GM18520 (cell line): ENCODE measurements at regions not wholly inside any gene's neighbourhood (a gene's known extent, or its start where the extent isn't known, plus 50 kb on each side); places are given as distances from the start of the nearest gene placed in this dataset.

Experiments
- ATAC-seq: cut with Tn5 transposase; IDR thresholded peaks from one replicate; pipeline ENCODE4 v1.9.1; 2021; ENCODE audit not compliant: unreplicated experiment

DNA sequence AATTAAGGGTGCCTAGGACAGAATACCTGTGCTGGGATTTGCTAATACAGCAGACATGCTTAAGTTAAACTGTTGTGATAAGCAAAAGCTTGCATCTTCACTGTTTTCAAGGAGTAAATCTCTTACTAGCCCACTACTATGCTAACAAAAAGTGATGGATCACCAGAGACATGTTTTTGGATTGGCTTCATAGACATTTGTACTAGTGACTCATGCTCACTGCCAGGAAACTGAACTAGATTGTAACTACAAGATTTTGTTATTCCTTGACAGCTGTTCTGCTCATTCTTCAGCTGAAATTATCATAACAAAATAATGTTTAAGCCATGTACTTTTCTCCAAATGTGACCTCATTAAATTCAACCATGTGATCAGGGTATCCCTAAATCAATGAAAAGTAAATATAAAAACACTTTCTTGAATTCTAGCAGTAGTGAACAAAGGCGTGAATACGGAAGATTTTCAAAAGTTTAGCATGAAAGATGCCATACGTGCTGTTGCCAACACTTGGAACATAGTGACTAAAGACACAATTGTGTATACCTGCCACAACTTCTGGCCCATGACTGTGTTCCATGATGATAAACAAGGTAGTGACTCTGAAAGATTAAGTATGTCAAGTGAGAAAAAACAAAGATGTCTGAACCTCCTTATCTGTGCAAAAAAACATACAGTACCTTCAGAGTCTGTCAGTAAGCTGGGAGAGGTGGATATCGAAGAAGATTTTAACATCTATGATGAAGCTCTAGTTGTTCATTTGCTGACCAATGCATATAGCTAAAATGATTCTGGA, 154.0 kb downstream of the BTC start:
- no peak for ATAC-seq

GRCh38 chr4:74642006-74642405, 152.3 kb downstream of the BTC start:
- no peak for ATAC-seq

GRCh38 chr4:74649193-74649592, 145.1 kb downstream of the BTC start:
- ATAC-seq: no peak

GRCh38 chr4:74651198-74651597, 143.1 kb downstream of the BTC start:
- ATAC-seq: no peak

- no peak for ATAC-seq
Measured at GRCh38 chr4:74653331-74654229, 140.7 kb downstream of the BTC start.

GRCh38 chr4:74654230-74654681, 140.1 kb downstream of the BTC start:
- peak; percentile 57 for ATAC-seq

GRCh38 chr4:74656596-74656995, 137.7 kb downstream of the BTC start:
- ATAC-seq: no peak

- no peak for ATAC-seq
Measured at GRCh38 chr4:74658116-74658515, 136.2 kb downstream of the BTC start.

DNA sequence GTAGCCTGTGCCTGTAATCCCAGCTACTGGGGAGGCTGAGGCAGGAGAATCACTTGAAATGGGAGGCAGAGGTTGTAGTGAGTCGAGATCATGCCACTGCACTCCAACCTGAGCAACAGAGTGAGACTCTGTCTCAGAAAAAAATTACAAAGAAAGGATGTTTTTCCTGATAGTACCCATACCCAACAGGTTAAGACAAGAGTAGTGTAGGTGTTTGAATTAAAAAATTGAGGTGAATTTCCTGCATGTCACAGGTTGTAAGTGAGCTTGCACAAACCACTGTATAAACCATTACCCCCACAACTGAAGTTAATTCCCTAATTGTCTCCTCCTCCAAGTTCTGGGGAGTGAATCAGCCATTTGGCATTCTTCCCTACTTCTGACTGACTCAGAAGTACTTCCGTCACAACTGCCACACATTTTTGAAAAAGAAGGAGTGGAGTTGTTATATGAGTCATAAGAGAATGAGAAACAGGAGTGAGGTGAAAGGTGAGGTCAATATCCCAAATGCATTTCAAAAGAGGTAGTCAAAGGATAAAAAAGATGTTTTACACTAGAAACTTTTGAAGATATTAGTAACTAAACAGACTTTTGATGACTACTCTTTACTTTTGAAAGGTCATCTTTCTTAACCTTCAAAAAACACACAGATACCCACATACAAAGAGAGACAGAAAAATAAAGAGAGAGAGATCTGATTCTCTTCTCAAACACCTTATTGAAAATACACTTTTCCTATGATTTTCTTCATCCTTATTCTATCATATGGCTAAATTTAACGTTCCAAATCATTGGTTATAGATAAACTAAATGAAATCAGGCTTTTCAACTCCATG, 134.5 kb downstream of the BTC start:
- ATAC-seq: no peak

DNA sequence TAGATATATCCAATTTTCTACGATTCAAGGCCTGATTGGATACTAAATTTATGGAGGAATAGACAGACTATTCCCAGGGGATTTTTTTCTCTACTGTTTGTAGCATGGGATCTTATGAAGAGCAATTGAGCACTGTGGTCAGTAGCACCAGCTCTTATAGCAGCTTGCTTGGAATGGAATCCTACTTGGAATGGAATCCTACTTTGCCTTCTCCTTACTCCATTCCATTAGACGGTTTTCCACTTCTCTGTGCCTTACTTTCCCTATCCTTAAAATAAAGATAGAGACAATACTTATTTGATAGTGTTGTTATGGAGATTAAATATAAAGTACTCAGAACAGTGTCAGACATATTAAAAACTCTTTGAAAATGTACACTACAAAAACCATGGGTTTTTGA, 133.5 kb downstream of the BTC start:
- ATAC-seq: no peak

DNA sequence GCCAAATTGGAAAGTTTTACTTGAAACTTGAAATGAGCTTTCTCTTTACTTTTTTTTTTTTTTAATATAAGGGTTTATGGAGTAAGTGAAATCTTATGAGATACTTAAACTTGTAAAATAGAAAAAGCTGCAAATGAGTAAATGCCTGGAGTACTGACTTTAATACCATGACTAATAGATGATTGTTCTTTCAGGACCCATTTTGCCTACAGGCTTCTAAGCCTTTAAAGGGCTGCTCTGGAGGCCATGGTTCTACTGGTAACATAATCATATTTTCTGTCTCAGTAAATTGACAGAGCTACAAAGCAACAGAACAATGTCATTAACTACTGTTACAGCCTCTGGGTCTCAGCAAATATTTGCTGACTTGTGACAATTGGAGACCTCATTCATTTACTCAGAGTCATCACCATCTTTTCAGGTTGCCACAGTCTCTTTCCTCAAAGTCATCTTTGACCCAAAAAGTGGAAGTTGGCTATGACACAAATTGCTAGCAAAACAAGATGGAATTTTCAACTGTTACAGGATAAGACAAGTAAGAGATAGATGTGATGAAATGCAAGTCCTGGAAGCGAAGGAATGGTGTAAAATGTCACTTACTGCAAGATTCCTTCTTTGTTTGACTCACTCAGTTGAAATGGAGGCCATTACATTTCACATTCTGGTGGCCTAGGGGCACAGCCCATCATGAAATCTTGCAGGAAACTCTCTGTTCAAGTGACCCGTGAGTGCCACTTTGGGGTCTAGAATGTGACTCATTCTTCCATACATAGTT, 132.7 kb downstream of the BTC start:
- no peak for ATAC-seq

DNA sequence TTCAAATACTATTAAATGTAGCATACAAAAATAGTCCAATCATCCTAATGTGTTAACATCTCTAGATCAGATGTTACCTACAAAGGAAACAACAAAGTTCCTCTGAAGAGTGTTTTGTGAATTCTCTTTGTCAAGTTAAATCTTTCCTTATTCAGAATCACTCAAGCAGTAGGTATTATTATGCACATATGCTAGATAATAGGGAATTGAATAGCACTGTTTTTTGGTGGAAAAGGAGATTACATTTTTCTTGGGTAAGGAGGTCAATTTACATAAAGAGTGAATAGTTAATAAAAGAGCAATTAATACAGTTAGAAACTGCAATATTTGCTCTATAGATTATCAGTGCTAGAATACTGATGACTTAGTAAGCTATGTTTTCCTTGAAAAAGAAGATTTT, 130.7 kb downstream of the BTC start:
- ATAC-seq: no peak

DNA sequence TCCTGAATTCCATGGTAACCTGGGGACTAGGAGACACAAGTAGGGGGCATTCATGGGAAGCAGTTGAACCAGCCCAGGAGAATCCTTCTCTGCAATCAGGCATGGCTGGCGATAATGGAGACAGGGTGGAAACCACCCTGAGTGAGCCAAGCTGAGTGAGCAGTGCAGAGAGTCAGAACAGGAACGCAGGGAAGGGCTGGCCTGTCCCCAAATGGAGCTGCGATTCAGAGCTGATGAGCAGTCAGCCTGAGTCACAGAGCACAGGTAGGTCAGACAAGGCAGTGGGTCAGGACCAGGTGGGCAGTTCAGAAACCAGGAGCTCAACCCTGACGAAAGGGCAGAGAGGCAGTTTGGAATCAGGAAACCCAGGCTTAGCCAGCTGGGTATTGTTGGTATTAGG, 129.0 kb downstream of the BTC start:
- no peak for ATAC-seq

- no peak for ATAC-seq
Measured at GRCh38 chr4:74665876-74666275, 128.4 kb downstream of the BTC start.

DNA sequence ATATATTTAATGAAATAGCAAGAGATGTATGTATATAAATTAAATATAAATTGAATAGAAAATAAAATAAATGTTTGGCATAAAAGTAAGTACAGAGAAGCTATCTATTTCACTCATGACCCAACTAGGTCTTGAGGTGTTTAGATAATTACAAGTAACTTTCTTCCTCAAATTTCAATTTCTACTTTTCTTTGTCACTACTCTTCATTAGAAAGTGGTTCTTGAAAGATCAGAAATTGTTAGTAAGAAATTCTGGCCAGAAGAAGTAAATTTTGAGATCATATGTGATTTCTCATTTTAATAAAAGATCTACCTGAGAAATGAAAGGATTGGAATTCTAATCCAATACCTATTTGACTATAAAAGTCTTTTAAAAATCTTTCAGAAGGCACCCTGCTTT, 126.9 kb downstream of the BTC start:
- no peak for ATAC-seq

- ATAC-seq: no peak
Measured at GRCh38 chr4:74667944-74668343, 126.4 kb downstream of the BTC start.

- no peak for ATAC-seq
Measured at GRCh38 chr4:74669702-74670101, 124.6 kb downstream of the BTC start.

DNA sequence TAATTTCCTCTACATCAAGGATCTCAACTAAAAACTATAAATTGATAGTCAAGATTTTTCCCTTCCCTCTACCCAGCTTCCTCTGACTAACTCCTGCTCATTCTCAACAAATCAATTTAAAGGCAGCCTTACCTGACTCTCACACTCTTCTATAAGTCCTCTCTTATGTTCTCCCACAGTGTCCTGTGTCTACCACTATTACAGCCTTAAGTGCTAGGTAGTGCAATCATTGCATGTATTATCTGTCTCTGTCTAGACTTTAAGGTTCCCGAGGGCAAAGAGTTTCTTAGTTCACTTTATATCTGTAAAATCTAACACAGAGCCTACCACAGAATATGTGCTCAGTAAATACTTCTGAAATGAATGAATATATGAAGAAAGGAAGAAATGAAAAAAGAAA, 123.7 kb downstream of the BTC start:
- ATAC-seq: no peak

DNA sequence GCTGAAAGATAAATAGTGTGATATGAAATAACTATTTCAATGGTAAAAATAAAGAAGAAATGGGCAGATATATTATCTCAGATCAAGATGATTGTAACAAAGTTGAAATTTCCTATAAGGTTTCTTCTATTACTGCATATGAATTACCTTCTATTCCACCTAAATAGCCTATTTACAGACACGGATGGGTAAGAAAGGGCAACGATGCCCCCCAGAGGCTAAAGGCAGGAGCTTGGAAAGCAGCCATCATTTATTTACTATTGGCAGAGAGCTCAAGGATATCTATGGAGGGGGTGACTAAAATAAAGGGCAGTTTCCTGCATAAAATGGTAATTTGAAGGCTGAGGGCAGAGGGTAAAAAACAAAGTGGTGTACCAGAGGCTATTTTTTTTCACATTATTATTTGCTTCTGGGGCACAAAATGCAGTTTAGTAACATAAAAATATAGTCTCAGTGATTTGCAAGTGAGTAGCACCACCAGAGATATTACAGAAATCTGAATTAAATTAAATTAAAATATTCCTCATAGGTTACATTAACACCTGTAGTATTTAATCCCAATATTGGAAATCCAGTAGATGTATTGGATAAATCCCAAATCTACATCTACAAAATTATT, 123.1 kb downstream of the BTC start:
- no peak for ATAC-seq

DNA sequence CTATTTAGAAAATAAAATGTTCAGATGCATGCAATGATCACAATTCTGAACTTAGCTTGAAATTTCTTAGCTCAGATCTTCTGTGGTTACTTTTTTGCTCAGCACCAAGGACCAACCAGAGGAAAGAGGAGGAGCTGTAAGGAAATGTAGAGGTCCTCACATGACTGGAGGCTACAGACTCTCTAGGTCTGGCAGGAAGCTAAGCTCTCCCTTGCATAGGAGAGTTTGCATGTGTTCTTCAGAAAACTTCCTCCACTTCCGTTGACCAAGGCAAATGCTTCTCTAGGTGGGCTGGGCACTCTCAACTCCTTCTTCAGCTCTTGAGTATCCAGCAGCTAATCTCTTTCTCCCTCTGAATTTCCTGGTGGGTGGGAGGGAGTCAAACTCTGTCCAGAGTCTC, 119.6 kb downstream of the BTC start:
- ATAC-seq: no peak
